Endothelial cell of umbilical vein (primary cell): ENCODE measurements at regions not wholly inside any gene's neighbourhood (a gene's known extent, or its start where the extent isn't known, plus 50 kb on each side); places are given as distances from the start of the nearest gene placed in this dataset.
"Not testable (repeated sequence)": the region's sequence is repeated elsewhere in the genome, so short reads cannot be mapped to it uniquely, and the experiment has no call there.

Experiments
- BruUV-seq: library from RNA; stranded (reverse); fragments of 400-500 nt; replicated peaks from 2 replicates; lab custom pipeline; 2021; lab: Mats Ljungman, UMichigan
- CTCF ChIA-PET: fragments of 300-600, 350-600 bp; sonication (Branson Sonifier 250); formaldehyde crosslinking; loops from one replicate; lab custom pipeline; 2021; ENCODE audit warnings: antibody characterized with exemption, inconsistent platforms; lab: Charles Lee
- POLR2A ChIA-PET: fragments of 300-600, 350-600 bp; sonication (Branson Sonifier 250); formaldehyde crosslinking; loops from one replicate; lab custom pipeline; 2021; ENCODE audit warnings: antibody characterized with exemption, inconsistent platforms; lab: Charles Lee
- DNase-seq: peaks from one replicate; pipeline ENCODE4 v3.0.0-alpha.2; 2011; ENCODE audit warnings: low read depth, low spot score
- FAIRE-seq: peaks from 2 replicates; lab custom pipeline; 2011; peaks lifted over from hg19 to GRCh38; lab: Jason Lieb, UNC
- H2AFZ ChIP-seq: 2 replicates; pipeline ENCODE4 v1.6.0; 2012; ENCODE audit warnings: low read depth, low read length, control low read depth, inconsistent platforms
- H3K27ac ChIP-seq: 2 replicates; pipeline ENCODE4 v1.5.1; 2011; ENCODE audit warnings: low read depth, mild to moderate bottlenecking, control low read depth, low read length, moderate library complexity; ENCODE audit not compliant: insufficient read depth
- H3K27me3 ChIP-seq, 2 experiments: 2 replicates each; pipeline versions ENCODE4 v1.6.0 to v1.6.1; 2011; ENCODE audit warnings: low read length in 2 of 2, mixed read lengths in 1 of 2; ENCODE audit not compliant: control insufficient read depth in 2 of 2, insufficient read depth in 2 of 2
- H3K36me3 ChIP-seq, 2 experiments: 2 replicates in 1 of 2; 3 replicates in 1 of 2; pipeline ENCODE4 v1.5.1; 2011; ENCODE audit warnings: low read length in 2 of 2, mild to moderate bottlenecking in 1 of 2, moderate library complexity in 1 of 2; ENCODE audit not compliant: control insufficient read depth in 2 of 2, insufficient read depth in 2 of 2; ENCODE audit errors: extremely low read depth in 1 of 2
- H3K4me1 ChIP-seq: 3 replicates; pipeline ENCODE4 v1.5.1; 2011; ENCODE audit warnings: mild to moderate bottlenecking, low read length; ENCODE audit not compliant: control insufficient read depth, insufficient read depth; ENCODE audit errors: extremely low read depth
- H3K4me2 ChIP-seq: 2 replicates; pipeline ENCODE4 v1.6.1; 2011; ENCODE audit warnings: low read length, control low read depth, mixed read lengths; ENCODE audit not compliant: insufficient read depth
- H3K4me3 ChIP-seq, 3 experiments: fragments of 200-600 bp in 1 of 3; sonication (generic), shearing (Covaris generic) in 1 of 3; replicated peaks in 1 of 3; 2 replicates each; pipeline ENCODE4 v1.5.1; 2011 to 2016; ENCODE audit warnings: control low read depth in 3 of 3, low read length in 3 of 3, mild to moderate bottlenecking in 2 of 3, inconsistent platforms in 1 of 3, low read depth in 1 of 3, moderate library complexity in 1 of 3; ENCODE audit not compliant: insufficient read depth in 1 of 3
- H3K79me2 ChIP-seq: 2 replicates; pipeline ENCODE4 v1.6.0; 2012; ENCODE audit warnings: low read length, inconsistent platforms; ENCODE audit not compliant: control insufficient read depth, insufficient read depth
- H3K9ac ChIP-seq: replicated peaks from 2 replicates; pipeline ENCODE3; 2011; ENCODE audit warnings: low read length, control low read depth; ENCODE audit not compliant: insufficient read depth; ENCODE audit errors: extremely low read depth
- H3K9me1 ChIP-seq: replicated peaks from 3 replicates; pipeline ENCODE4 v1.6.0; 2011; ENCODE audit warnings: mild to moderate bottlenecking, low read length; ENCODE audit not compliant: control insufficient read depth, insufficient read depth; ENCODE audit errors: extremely low read depth
- H3K9me3 ChIP-seq: replicated peaks from 2 replicates; pipeline ENCODE4 v1.5.1; 2012; ENCODE audit warnings: low read length, inconsistent platforms; ENCODE audit not compliant: control insufficient read depth, insufficient read depth
- H4K20me1 ChIP-seq: replicated peaks from 2 replicates; pipeline ENCODE3; 2011; ENCODE audit warnings: mild to moderate bottlenecking, low read length; ENCODE audit not compliant: control insufficient read depth, insufficient read depth; ENCODE audit errors: extremely low read depth
- CTCF ChIP-seq, 2 donors: IDR thresholded peaks; 1 replicate in 1 of 2; 2 replicates in 1 of 2; pipeline ENCODE4 v1.5.1; 2011; ENCODE audit warnings: low read length in 2 of 2, mild to moderate bottlenecking in 2 of 2, moderate library complexity in 2 of 2, control low read depth in 1 of 2, inconsistent platforms in 1 of 2, low read depth in 1 of 2; ENCODE audit not compliant: insufficient read depth in 1 of 2; ENCODE audit errors: extremely low read depth in 1 of 2
- EZH2 ChIP-seq: IDR thresholded peaks from 2 replicates; pipeline ENCODE4 v1.6.1; 2012; ENCODE audit warnings: borderline replicate concordance, low read depth, mild to moderate bottlenecking, moderate library complexity, low read length, inconsistent platforms; ENCODE audit not compliant: severe bottlenecking
- FOS ChIP-seq: IDR thresholded peaks from 2 replicates; pipeline ENCODE4 v1.6.1; 2011; ENCODE audit warnings: mild to moderate bottlenecking, low read length, moderate library complexity, borderline replicate concordance; ENCODE audit not compliant: insufficient read depth
- GATA2 ChIP-seq: IDR thresholded peaks from 2 replicates; pipeline ENCODE4 v1.7.0; 2011; ENCODE audit warnings: low read depth, mild to moderate bottlenecking, moderate library complexity, mixed read lengths, low read length; ENCODE audit not compliant: insufficient read length, insufficient read depth
- JUN ChIP-seq: IDR thresholded peaks from 2 replicates; pipeline ENCODE4 v1.6.1; 2011; ENCODE audit warnings: borderline replicate concordance, low read depth; ENCODE audit not compliant: insufficient read length, insufficient read depth
- POLR2A ChIP-seq: IDR thresholded peaks from 2 replicates; pipeline ENCODE4 v1.6.1; 2012; ENCODE audit warnings: low read depth, mild to moderate bottlenecking, control low read depth, low read length
- POLR2AphosphoS5 ChIP-seq: IDR thresholded peaks from 2 replicates; pipeline ENCODE4 v1.6.1; 2012; ENCODE audit warnings: low read depth, mild to moderate bottlenecking, control low read depth, low read length, moderate library complexity; ENCODE audit not compliant: insufficient read depth
- dilution Hi-C: fragments of 300-500 bp; cut with MboI; formaldehyde crosslinking; loops from one replicate; pipeline ENCODE4 v1.15.0; 2019; ENCODE audit warnings: low sequenced_read_pairs; ENCODE audit not compliant: extremely low pct_ligation_motif_present
- intact Hi-C: fragments of 100-400 bp; cut with micrococcal nuclease; formaldehyde crosslinking; loops from one replicate; pipeline ENCODE4 v1.10.0; 2022
- TF ChIP-seq, protein P1 (sequence below): IDR thresholded peaks from 2 replicates; pipeline ENCODE4 v1.6.1; 2011; ENCODE audit not compliant: insufficient read depth, insufficient read length

GRCh38 chr1:234820597-234820996 is 210.6 kb upstream of the IRF2BP2 start:
- intact Hi-C loops, result no loop called here
- CTCF ChIA-PET, result no interaction called here
- H3K4me2 ChIP-seq, result no peak overlapping the region

GRCh38 chr1:234819845-234820244 is 209.9 kb upstream of the IRF2BP2 start:
- H3K9me3 ChIP-seq, FAIRE-seq, DNase-seq, H3K9me1 ChIP-seq, intact Hi-C loops, H3K4me2 ChIP-seq, H3K79me2 ChIP-seq, H3K4me1 ChIP-seq, BruUV-seq, H2AFZ ChIP-seq, H3K27me3 ChIP-seq, H3K36me3 ChIP-seq, CTCF ChIA-PET, H3K9ac ChIP-seq, H3K4me3 ChIP-seq, POLR2A ChIA-PET, H4K20me1 ChIP-seq, dilution Hi-C loops, H3K27ac ChIP-seq: not testable (repeated sequence)

More at GRCh38 chr1:234820597-234820996, 210.6 kb upstream of the IRF2BP2 start:
- H3K4me3 ChIP-seq, result no peak overlapping the region
- no peaks in the 10 kb centered on the region for H3K36me3 ChIP-seq
- no peaks in the 10 kb centered on the region for H3K9me3 ChIP-seq
- H3K9me1 ChIP-seq, result no peaks in the 10 kb centered on the region
- H3K4me1 ChIP-seq, result no peaks in the 10 kb centered on the region
- POLR2A ChIA-PET, result no interaction called here
- FAIRE-seq (no peak), DNase-seq (no peak)
- no peak overlapping the region for H2AFZ ChIP-seq
- no peaks in the 10 kb centered on the region for H3K79me2 ChIP-seq
- no peaks in the 10 kb centered on the region for H4K20me1 ChIP-seq
- dilution Hi-C loops, result no loop called here
- H3K9ac ChIP-seq, result no peak overlapping the region
- H3K27ac ChIP-seq, result no peak overlapping the region
- TF ChIP-seq JUN (no peak), POLR2AphosphoS5 (no peak), EZH2 (no peak), FOS (no peak), CTCF (IDR thresholded peaks at IDR 0.05; ENCODE audit: extremely low read depth in 1 of 2, insufficient read depth in 1 of 2, low read depth in 1 of 2, low read length in 2 of 2) (no peak), POLR2A (no peak), GATA2 (no peak)
- TF ChIP-seq, protein P1, sequence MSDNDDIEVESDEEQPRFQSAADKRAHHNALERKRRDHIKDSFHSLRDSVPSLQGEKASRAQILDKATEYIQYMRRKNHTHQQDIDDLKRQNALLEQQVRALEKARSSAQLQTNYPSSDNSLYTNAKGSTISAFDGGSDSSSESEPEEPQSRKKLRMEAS, result no peak
- no TSS peak for BruUV-seq
- peaks cover 1 to 2% of the 10 kb centered on the region in 2 experiments for H3K27me3 ChIP-seq

DNA sequence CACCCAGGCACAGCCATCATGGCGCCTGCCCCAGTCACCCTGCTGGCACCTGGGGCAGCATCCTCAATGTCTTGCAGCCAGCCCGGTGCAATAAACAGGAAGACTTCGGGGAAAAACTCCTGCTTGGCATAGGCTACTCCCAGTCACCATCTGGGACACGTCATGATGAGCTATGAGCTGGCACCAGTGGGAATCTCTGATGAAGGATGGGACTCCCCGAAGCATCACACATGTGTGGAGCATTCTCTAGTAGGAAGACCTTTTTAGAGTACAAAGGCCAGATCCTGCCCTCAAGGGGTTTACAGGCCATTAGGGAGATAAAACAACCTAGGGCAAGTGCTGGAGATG is 208.0 kb upstream of the IRF2BP2 start:
- H2AFZ ChIP-seq, H3K9me3 ChIP-seq, intact Hi-C loops, H4K20me1 ChIP-seq, POLR2A ChIA-PET, FAIRE-seq, H3K27ac ChIP-seq, DNase-seq, H3K9ac ChIP-seq, H3K4me1 ChIP-seq, CTCF ChIA-PET, H3K4me2 ChIP-seq, BruUV-seq, H3K79me2 ChIP-seq, H3K27me3 ChIP-seq, dilution Hi-C loops, H3K36me3 ChIP-seq, H3K9me1 ChIP-seq, H3K4me3 ChIP-seq: not testable (repeated sequence)
